ENCODE measurements at regions not wholly inside any gene's neighbourhood (a gene's known extent, or its start where the extent isn't known, plus 50 kb on each side); places are given as distances from the start of the nearest gene placed in this dataset.

DNA sequence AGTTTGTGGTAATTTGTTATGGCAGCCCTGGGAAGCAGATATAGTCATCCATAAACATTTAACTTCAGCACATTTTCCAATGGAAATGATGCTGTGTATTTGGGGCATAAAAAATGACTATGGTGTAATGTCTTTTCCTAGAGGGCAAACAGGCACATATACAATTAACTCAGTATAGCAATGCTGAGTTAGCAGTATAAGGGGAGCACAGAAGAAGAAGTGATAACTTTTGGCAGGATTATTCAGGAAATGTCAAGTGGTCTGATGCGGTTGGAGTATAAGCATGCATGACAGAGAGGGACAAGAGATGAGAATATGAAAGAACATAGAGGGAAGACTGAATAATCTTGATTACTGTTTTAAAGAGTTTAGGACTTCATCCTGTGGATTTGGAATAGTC lies 55.3 kb upstream of the PRKD1 start:
- TF ChIP-seq EZH2phosphoT487 (IDR thresholded peaks at IDR 0.05; ENCODE audit: low read length) (no peak), EZH2 (optimal IDR thresholded peaks at IDR 0.05; ENCODE audit: low read depth, low read length) (no peak)
- TF ChIP-seq, protein P1, sequence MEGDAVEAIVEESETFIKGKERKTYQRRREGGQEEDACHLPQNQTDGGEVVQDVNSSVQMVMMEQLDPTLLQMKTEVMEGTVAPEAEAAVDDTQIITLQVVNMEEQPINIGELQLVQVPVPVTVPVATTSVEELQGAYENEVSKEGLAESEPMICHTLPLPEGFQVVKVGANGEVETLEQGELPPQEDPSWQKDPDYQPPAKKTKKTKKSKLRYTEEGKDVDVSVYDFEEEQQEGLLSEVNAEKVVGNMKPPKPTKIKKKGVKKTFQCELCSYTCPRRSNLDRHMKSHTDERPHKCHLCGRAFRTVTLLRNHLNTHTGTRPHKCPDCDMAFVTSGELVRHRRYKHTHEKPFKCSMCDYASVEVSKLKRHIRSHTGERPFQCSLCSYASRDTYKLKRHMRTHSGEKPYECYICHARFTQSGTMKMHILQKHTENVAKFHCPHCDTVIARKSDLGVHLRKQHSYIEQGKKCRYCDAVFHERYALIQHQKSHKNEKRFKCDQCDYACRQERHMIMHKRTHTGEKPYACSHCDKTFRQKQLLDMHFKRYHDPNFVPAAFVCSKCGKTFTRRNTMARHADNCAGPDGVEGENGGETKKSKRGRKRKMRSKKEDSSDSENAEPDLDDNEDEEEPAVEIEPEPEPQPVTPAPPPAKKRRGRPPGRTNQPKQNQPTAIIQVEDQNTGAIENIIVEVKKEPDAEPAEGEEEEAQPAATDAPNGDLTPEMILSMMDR (IDR thresholded peaks at IDR 0.05; ENCODE audit: low read length): no peak
